ENCODE measurements at regions not wholly inside any gene's neighbourhood (a gene's known extent, or its start where the extent isn't known, plus 50 kb on each side); places are given as distances from the start of the nearest gene placed in this dataset.
"Not testable (repeated sequence)": the region's sequence is repeated elsewhere in the genome, so short reads cannot be mapped to it uniquely, and the experiment has no call there.

GRCh38 chr9:99666571-99666970, 155.1 kb upstream of the NR4A3 start (continued):
- TF ChIP-seq PREB (CRISPR knock-in tag; IDR thresholded peaks at IDR 0.05; ENCODE audit: borderline replicate concordance), result no peak

GRCh38 chr9:99670886-99671285, 150.8 kb upstream of the NR4A3 start:
- DNase-seq (ENCODE audit: low spot score); H3K27me3 Mint-ChIP-seq (ENCODE audit: low read depth); POLR2A ChIA-PET; CTCF ChIA-PET; ATAC-seq; H3K27ac Mint-ChIP-seq: not testable (repeated sequence)
- Mint-ChIP-seq H3K4me3 (peak overlapping the region; percentile 52), H3K9me3 (peaks cover 51% of the 10 kb centered on the region), H3K4me1 (peaks cover 14% of the 10 kb centered on the region), H3K36me3 (peaks cover 52% of the 10 kb centered on the region)

- DNase-seq (ENCODE audit: low spot score) (no peak), ATAC-seq (no peak)
- Mint-ChIP-seq H3K27ac (no peak overlapping the region), H3K9me3 (peaks cover 59% of the 10 kb centered on the region), H3K36me3 (peaks cover 56% of the 10 kb centered on the region), H3K4me1 (peaks cover 4% of the 10 kb centered on the region; the same call in 1 of the 2 replicates), H3K27me3 (ENCODE audit: low read depth) (no peaks in the 10 kb centered on the region), H3K4me3 (no peak overlapping the region)
- TF ChIP-seq NFYB (CRISPR knock-in tag; conservative IDR thresholded peaks at IDR 0.05; ENCODE audit: low read depth), result no peak
- TF ChIP-seq FOXP4 (CRISPR knock-in tag; IDR thresholded peaks at IDR 0.05), result no peak
- TF ChIP-seq AR (CRISPR knock-in tag; IDR thresholded peaks at IDR 0.05), result no peak
- no peak for TF ChIP-seq E2F4 (CRISPR knock-in tag; IDR thresholded peaks at IDR 0.05; ENCODE audit: borderline replicate concordance, low read depth)
- no peak for TF ChIP-seq FOXP1 (CRISPR knock-in tag; IDR thresholded peaks at IDR 0.05; ENCODE audit: borderline replicate concordance)
- no peak for TF ChIP-seq IRF1 (CRISPR knock-in tag; IDR thresholded peaks at IDR 0.05)
- TF ChIP-seq OVOL2 (CRISPR knock-in tag; IDR thresholded peaks at IDR 0.05; ENCODE audit: borderline replicate concordance), result no peak
- ChIA-PET CTCF (no interaction called here), POLR2A (no interaction called here)
Measured at GRCh38 chr9:99677281-99677680, 144.4 kb upstream of the NR4A3 start.

- ChIA-PET POLR2A (no interaction called here), CTCF (no interaction called here)
- Mint-ChIP-seq H3K4me1 (peaks cover 4% of the 10 kb centered on the region; the same call in 1 of the 2 replicates), H3K4me3 (no peak overlapping the region), H3K9me3 (peaks cover 64% of the 10 kb centered on the region), H3K36me3 (peaks cover 47% of the 10 kb centered on the region), H3K27ac (no peak overlapping the region), H3K27me3 (ENCODE audit: low read depth) (no peaks in the 10 kb centered on the region)
- DNase-seq (ENCODE audit: low spot score) (no peak), ATAC-seq (no peak)
- no peak for TF ChIP-seq ZBTB43 (CRISPR knock-in tag; IDR thresholded peaks at IDR 0.05)
- TF ChIP-seq HMGXB4 (CRISPR knock-in tag; IDR thresholded peaks at IDR 0.05), result no peak
- TF ChIP-seq HMGA2 (CRISPR knock-in tag; IDR thresholded peaks at IDR 0.05), result no peak
- TF ChIP-seq ELF4 (CRISPR knock-in tag; IDR thresholded peaks at IDR 0.05; ENCODE audit: low read depth), result no peak
- no peak for TF ChIP-seq ZNF219 (CRISPR knock-in tag; IDR thresholded peaks at IDR 0.05; ENCODE audit: borderline replicate concordance)
- TF ChIP-seq ZNF425 (CRISPR knock-in tag; conservative IDR thresholded peaks at IDR 0.05), result no peak
Measured at GRCh38 chr9:99678566-99678965, 143.1 kb upstream of the NR4A3 start.

Measured in WTC11 (cell line).